HL-60 (cell line): ENCODE measurements at regions not wholly inside any gene's neighbourhood (a gene's known extent, or its start where the extent isn't known, plus 50 kb on each side); places are given as distances from the start of the nearest gene placed in this dataset.

Experiments used
- POLR2AphosphoS5 ChIP-seq: IDR thresholded peaks from 2 replicates; pipeline ENCODE4 v1.6.1; 2012; ENCODE audit warnings: low read depth
- TF ChIP-seq, protein P1 (sequence below): IDR thresholded peaks from one replicate; pipeline ENCODE4 v1.5.1; 2011; ENCODE audit warnings: low read length, control low read depth, inconsistent platforms; ENCODE audit not compliant: insufficient read depth

GRCh38 chr10:100615908-100616307 lies 80.2 kb downstream of the HIF1AN start:
- TF ChIP-seq, protein P1, sequence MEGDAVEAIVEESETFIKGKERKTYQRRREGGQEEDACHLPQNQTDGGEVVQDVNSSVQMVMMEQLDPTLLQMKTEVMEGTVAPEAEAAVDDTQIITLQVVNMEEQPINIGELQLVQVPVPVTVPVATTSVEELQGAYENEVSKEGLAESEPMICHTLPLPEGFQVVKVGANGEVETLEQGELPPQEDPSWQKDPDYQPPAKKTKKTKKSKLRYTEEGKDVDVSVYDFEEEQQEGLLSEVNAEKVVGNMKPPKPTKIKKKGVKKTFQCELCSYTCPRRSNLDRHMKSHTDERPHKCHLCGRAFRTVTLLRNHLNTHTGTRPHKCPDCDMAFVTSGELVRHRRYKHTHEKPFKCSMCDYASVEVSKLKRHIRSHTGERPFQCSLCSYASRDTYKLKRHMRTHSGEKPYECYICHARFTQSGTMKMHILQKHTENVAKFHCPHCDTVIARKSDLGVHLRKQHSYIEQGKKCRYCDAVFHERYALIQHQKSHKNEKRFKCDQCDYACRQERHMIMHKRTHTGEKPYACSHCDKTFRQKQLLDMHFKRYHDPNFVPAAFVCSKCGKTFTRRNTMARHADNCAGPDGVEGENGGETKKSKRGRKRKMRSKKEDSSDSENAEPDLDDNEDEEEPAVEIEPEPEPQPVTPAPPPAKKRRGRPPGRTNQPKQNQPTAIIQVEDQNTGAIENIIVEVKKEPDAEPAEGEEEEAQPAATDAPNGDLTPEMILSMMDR: no peak
- TF ChIP-seq POLR2AphosphoS5: no peak
